OCI-LY7 (cell line): ENCODE measurements at regions not wholly inside any gene's neighbourhood (a gene's known extent, or its start where the extent isn't known, plus 50 kb on each side); places are given as distances from the start of the nearest gene placed in this dataset.

Source experiments
- BruUV-seq: library from RNA; stranded (reverse); fragments of 400-500 nt; replicated peaks from 2 replicates; lab custom pipeline; 2021; lab: Mats Ljungman, UMichigan
- CTCF ChIA-PET: fragments of 300-600 bp; sonication (Branson Sonifier 250); formaldehyde crosslinking; loops from one replicate; lab custom pipeline; 2022; ENCODE audit warnings: antibody characterized with exemption; ENCODE audit not compliant: unreplicated experiment; lab: Charles Lee
- POLR2A ChIA-PET: fragments of 300-600 bp; sonication (Branson Sonifier 250); formaldehyde crosslinking; loops from one replicate; lab custom pipeline; 2022; ENCODE audit warnings: antibody characterized with exemption; lab: Charles Lee
- DNase-seq: peaks from one replicate; pipeline ENCODE4 v3.0.0-alpha.2; 2015; ENCODE audit warnings: low spot score
- H2AFZ ChIP-seq: fragments of 200-600 bp; sonication (generic), shearing (Covaris generic); 2 replicates; pipeline ENCODE4 v1.6.1; 2014; ENCODE audit warnings: mild to moderate bottlenecking, antibody characterized with exemption, low read length, moderate library complexity
- H3K27ac ChIP-seq: fragments of 200-600 bp; sonication (generic); 2 replicates; pipeline ENCODE4 v1.5.1; 2014; ENCODE audit warnings: mixed run types, low read depth, mild to moderate bottlenecking, moderate library complexity, low read length, inconsistent platforms; ENCODE audit not compliant: poor library complexity, severe bottlenecking
- H3K36me3 ChIP-seq: fragments of 200-600 bp; sonication (generic); 2 replicates; pipeline ENCODE4 v1.6.1; 2014; ENCODE audit warnings: mild to moderate bottlenecking, antibody characterized with exemption, low read length, moderate library complexity, mixed read lengths; ENCODE audit not compliant: insufficient read depth
- H3K4me1 ChIP-seq: fragments of 200-600 bp; sonication (generic); 2 replicates; pipeline ENCODE4 v1.5.1; 2014; ENCODE audit warnings: mild to moderate bottlenecking, low read length; ENCODE audit not compliant: insufficient read depth, poor library complexity, severe bottlenecking
- H3K4me2 ChIP-seq: fragments of 200-600 bp; sonication (generic); 2 replicates; pipeline ENCODE4 v1.6.1; 2014; ENCODE audit warnings: mild to moderate bottlenecking, low read length
- H3K4me3 ChIP-seq: fragments of 200-600 bp; sonication (generic); 2 replicates; pipeline ENCODE4 v1.5.1; 2014; ENCODE audit warnings: mild to moderate bottlenecking, low read depth, low read length; ENCODE audit not compliant: poor library complexity, severe bottlenecking
- H3K79me2 ChIP-seq: fragments of 200-600 bp; sonication (generic); 2 replicates; pipeline ENCODE4 v1.6.1; 2016; ENCODE audit warnings: low read depth, mild to moderate bottlenecking, low read length, moderate library complexity, mixed read lengths; ENCODE audit not compliant: insufficient read depth
- H3K9me2 ChIP-seq: fragments of 200-600 bp; sonication (generic); 2 replicates; pipeline ENCODE4 v1.6.1; 2016; ENCODE audit warnings: mild to moderate bottlenecking, low read length, mixed read lengths; ENCODE audit not compliant: insufficient read depth
- H3K9me3 ChIP-seq: fragments of 200-600 bp; sonication (generic); 2 replicates; pipeline ENCODE4 v1.6.1; 2014; ENCODE audit warnings: mild to moderate bottlenecking, mixed run types, low read length, mixed read lengths
- H4K20me1 ChIP-seq: fragments of 200-600 bp; sonication (generic); 2 replicates; pipeline ENCODE4 v1.6.1; 2014; ENCODE audit warnings: mild to moderate bottlenecking, antibody characterized with exemption, low read length, moderate library complexity, mixed read lengths; ENCODE audit not compliant: insufficient read depth
- CTCF ChIP-seq: fragments of 200-600 bp; sonication (generic); conservative IDR thresholded peaks from 2 replicates; pipeline ENCODE4 v1.5.1; 2014; ENCODE audit warnings: mild to moderate bottlenecking, antibody characterized with exemption, low read length, moderate library complexity, mixed read lengths
- EZH2phosphoT487 ChIP-seq: fragments of 200-600 bp; sonication (generic); IDR thresholded peaks from 2 replicates; pipeline ENCODE4 v1.6.1; 2018; ENCODE audit warnings: low read depth, borderline replicate concordance, mild to moderate bottlenecking, mixed run types, antibody characterized with exemption, low read length, moderate library complexity, mixed read lengths
- intact Hi-C: fragments of 100-400 bp; cut with micrococcal nuclease; formaldehyde crosslinking; loops from one replicate; pipeline ENCODE4 v1.10.0; 2022; ENCODE audit not compliant: unreplicated experiment

- Histone ChIP-seq H3K4me3 (no peak overlapping the region), H3K9me3 (no peaks in the 10 kb centered on the region), H4K20me1 (no peaks in the 10 kb centered on the region), H3K4me1 (no peaks in the 10 kb centered on the region), H2AFZ (no peak overlapping the region), H3K9me2 (no peaks in the 10 kb centered on the region), H3K4me2 (no peak overlapping the region), H3K36me3 (no peaks in the 10 kb centered on the region), H3K27ac (no peak overlapping the region), H3K79me2 (no peaks in the 10 kb centered on the region)
- no TSS peak for BruUV-seq
- TF ChIP-seq CTCF (no peak), EZH2phosphoT487 (no peak)
- ChIA-PET CTCF (no interaction called here), POLR2A (no interaction called here)
- no peak for DNase-seq
- intact Hi-C loops: no loop called here
Measured at GRCh38 chr4:178457286-178457685, 1015.0 kb upstream of the AGA start.

DNA sequence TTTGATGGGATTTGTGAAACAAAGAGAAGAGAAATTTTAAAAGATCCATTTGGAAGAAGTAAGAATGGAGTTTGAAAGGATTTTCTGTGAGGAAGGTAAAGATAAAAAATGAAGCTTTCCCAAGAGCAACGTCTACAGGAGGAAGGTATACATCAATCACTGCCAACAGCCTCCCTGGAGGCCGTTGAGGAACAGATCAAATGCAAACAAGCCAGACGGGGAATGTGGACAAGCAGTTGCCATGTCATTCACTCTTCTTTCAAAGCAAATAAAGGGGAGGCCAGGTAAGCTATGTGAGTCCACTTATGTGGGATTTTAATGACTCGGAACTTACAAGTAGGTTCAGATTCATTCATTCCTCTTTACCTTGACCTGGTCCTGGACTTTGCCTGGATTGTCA is 1020.5 kb upstream of the AGA start:
- ChIA-PET CTCF (no interaction called here), POLR2A (no interaction called here)
- no peak overlapping the region for H2AFZ ChIP-seq
- no peak overlapping the region for H3K4me2 ChIP-seq
- no peaks in the 10 kb centered on the region for H3K9me2 ChIP-seq
- no peaks in the 10 kb centered on the region for H3K4me1 ChIP-seq
- no TSS peak for BruUV-seq
- no peaks in the 10 kb centered on the region for H3K36me3 ChIP-seq
- TF ChIP-seq CTCF (no peak), EZH2phosphoT487 (no peak)
- no peaks in the 10 kb centered on the region for H3K79me2 ChIP-seq
- no peaks in the 10 kb centered on the region for H4K20me1 ChIP-seq
- intact Hi-C loops: no loop called here
- no peak overlapping the region for H3K27ac ChIP-seq
- no peak overlapping the region for H3K4me3 ChIP-seq
- no peaks in the 10 kb centered on the region for H3K9me3 ChIP-seq
- DNase-seq: no peak

DNA sequence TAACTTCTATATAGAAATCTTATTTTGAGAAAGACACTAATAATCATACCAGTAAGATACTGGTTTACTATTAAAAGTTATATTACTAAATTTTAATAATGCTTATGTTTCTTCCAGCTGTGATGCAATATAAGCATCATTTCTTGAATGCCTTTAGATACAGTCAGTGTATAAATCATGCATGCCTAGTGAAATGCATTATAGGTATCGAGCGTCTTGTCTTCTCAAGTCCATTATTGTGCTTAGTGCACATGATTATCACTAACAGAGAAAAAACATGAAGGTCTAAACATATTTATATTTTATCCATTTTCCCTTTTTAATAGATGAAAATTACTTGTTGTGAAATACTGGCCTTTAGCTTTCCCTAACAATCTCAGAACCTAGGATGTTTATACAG is 1021.5 kb upstream of the AGA start:
- no peaks in the 10 kb centered on the region for H3K36me3 ChIP-seq
- H2AFZ ChIP-seq: no peak overlapping the region
- ChIA-PET CTCF (no interaction called here), POLR2A (interaction anchor here (0.6 to 0.7 kb wide), 2 partner anchors 29 to 65 kb away, joined by 3 to 4 read pairs; no protein-coding TSS in a partner anchor)
- H3K4me1 ChIP-seq: no peaks in the 10 kb centered on the region
- H3K4me3 ChIP-seq: no peak overlapping the region
- TF ChIP-seq CTCF: no peak
- TF ChIP-seq EZH2phosphoT487: no peak
- intact Hi-C loops: no loop called here
- no peak for DNase-seq
- no TSS peak for BruUV-seq
- H3K9me2 ChIP-seq: no peaks in the 10 kb centered on the region
- no peaks in the 10 kb centered on the region for H3K79me2 ChIP-seq
- H3K4me2 ChIP-seq: no peak overlapping the region
- H3K9me3 ChIP-seq: no peaks in the 10 kb centered on the region
- H3K27ac ChIP-seq: no peak overlapping the region
- no peaks in the 10 kb centered on the region for H4K20me1 ChIP-seq
